Fibroblast of mammary gland (primary cell): ENCODE measurements at regions not wholly inside any gene's neighbourhood (a gene's known extent, or its start where the extent isn't known, plus 50 kb on each side); places are given as distances from the start of the nearest gene placed in this dataset.

Source experiments
- DNase-seq: peaks from one replicate; pipeline ENCODE4 v3.0.0-alpha.2; 2010; ENCODE audit warnings: low read depth
- H3K4me3 ChIP-seq: 2 replicates; pipeline ENCODE4 v1.5.1; 2011; ENCODE audit warnings: low read depth, mild to moderate bottlenecking, low read length, moderate library complexity; ENCODE audit not compliant: control insufficient read depth
- CTCF ChIP-seq: conservative IDR thresholded peaks from 2 replicates; pipeline ENCODE4 v1.5.1; 2011; ENCODE audit warnings: low read depth, low read length, inconsistent platforms; ENCODE audit not compliant: control insufficient read depth, insufficient read depth

DNA sequence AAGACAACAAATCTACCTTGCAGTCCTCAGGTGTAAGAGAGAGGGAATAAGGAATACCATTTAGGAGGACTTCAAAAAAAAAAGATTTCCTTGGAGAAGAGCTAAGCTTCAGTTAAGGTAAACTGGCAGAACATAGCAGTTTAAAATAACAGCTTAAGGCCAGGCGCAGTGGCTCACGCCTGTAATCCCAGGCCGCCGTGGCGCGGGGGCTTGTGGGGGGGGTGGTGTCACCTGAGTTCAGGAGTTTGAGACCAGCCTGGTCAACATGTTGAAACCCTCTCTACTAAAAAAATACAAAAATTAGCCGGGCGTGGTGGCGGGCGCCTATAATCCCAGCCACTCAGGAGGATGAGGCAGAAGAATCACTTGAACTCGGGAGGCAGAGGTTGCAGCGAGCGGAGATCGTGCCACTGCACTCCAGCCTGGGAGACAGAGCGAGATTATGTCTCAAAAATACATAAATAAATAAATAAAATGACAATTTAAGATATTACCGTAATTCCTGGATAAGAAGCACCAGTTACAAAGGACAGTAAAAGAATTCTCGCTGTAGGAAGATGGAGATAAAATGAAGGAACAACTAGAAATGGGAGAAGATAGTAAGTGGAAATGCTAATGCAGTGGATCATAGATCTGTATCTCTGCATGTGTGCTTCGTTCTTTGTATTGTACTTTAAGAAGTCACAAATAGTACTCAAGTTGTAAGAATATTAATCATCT is 1140.2 kb downstream of the NCAM2 start:
- no peak for DNase-seq
- H3K4me3 ChIP-seq = no peak overlapping the region
- no peak for TF ChIP-seq CTCF

DNA sequence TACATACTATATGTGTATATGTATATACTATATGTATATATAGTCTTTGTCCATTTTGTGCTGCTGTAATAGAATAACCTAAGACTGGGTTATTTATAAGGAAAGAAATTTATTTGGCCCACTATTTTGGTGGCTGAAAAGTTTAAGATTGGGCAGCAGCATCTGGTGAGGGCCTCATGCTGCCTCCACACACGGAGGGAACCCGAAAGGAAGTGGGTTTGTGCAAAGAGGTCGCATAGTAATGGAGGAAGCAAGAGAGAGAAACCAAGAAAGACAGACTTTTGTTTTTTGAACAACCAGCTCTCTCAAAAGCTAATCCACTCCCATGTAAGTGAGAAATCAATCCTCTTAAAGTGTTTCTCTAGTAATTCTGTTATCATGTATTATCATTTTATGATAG is 1147.3 kb downstream of the NCAM2 start:
- no peak for TF ChIP-seq CTCF
- H3K4me3 ChIP-seq = no peak overlapping the region
- no peak for DNase-seq

DNA sequence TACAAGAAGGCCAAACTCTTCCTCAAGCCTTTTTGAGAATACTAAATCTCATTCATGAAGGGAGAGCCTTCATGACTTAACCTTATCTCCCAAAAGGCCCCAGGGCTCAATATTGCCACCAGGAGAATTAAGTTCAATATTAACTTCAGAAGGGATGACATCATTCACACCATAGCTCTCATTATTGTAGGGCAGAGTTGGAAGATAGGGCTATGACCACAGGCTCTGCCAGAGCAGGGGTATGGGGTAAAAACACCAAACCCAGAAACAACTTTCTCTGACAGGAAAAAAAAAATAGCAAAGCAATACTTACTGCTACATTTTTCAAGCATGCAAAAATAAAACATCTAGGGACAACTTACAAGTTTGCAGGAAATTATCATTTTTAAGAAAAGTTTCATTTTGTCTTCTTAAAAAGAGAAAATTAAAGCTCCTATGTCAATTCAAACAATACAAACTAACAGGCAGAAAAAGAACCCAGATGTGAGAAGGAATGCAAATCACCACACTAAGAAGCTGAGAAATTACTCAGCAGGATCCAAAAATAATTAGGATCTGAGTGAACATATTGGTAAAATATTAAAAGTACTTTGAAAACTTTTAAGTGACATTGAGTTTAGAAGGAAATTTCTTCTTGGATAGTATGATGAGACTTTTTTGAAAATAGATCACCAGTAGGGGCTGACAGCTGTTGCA is 1156.5 kb downstream of the NCAM2 start:
- no peak for DNase-seq
- no peak for TF ChIP-seq CTCF
- H3K4me3 ChIP-seq = no peak overlapping the region

GRCh38 chr21:22164912-22165311 is 1166.7 kb downstream of the NCAM2 start:
- no peak overlapping the region for H3K4me3 ChIP-seq
- TF ChIP-seq CTCF = no peak
- DNase-seq = no peak

GRCh38 chr21:22174746-22175145 is 1176.5 kb downstream of the NCAM2 start:
- no peak for TF ChIP-seq CTCF
- DNase-seq = no peak
- H3K4me3 ChIP-seq = no peak overlapping the region

- DNase-seq = no peak
- no peak for TF ChIP-seq CTCF
- no peak overlapping the region for H3K4me3 ChIP-seq
Measured at GRCh38 chr21:22189278-22189677, 1191.1 kb downstream of the NCAM2 start.

DNA sequence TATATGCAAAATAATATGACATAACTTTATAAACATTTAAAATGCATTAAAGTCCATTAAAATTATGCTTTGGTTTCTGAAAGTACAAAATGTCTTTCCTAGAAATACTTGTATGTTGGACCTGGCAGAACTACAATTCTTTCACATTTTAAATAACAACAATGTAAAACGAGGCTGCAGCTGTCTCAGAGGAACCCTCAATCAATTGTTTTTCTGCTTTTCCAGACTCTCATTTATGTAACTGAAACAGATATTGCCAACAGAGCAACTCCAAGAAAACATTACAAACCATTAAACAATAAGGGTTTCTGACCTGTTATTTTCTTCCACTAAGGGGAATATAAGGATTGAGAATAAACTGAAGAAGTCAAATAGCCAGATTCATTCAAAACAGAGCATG is 1193.4 kb downstream of the NCAM2 start:
- H3K4me3 ChIP-seq = no peak overlapping the region
- DNase-seq = no peak
- TF ChIP-seq CTCF = no peak
